Natural killer cell (primary cell): ENCODE measurements at regions not wholly inside any gene's neighbourhood (a gene's known extent, or its start where the extent isn't known, plus 50 kb on each side); places are given as distances from the start of the nearest gene placed in this dataset.

Source experiments
- ATAC-seq, 3 donors: fragments of 150-1000 bp in 2 of 3; fragments of 200-7000 bp in 1 of 3; cut with Tn5 transposase; 1 replicate in 1 of 3; 2 replicates in 2 of 3; pipeline ENCODE4 v1.10.0; 2021; ENCODE audit warnings: mild to moderate bottlenecking in 2 of 3, moderate library complexity in 2 of 3
- DNase-seq, 2 donors: peaks; one replicate each; pipeline versions ENCODE4 v3.0.0 to v3.0.0-alpha.2; 2013 to 2021; ENCODE audit warnings: mixed read lengths in 1 of 2
- H3K27ac ChIP-seq: one replicate; pipeline ENCODE4 v1.5.1; 2013; ENCODE audit warnings: mild to moderate bottlenecking, low read length
- H3K27me3 ChIP-seq: one replicate; pipeline ENCODE4 v1.6.1; 2013; ENCODE audit warnings: low read length; ENCODE audit not compliant: control insufficient read depth, insufficient read depth
- H3K36me3 ChIP-seq: one replicate; pipeline ENCODE4 v1.6.1; 2013; ENCODE audit warnings: low read length; ENCODE audit not compliant: control insufficient read depth, insufficient read depth
- H3K4me1 ChIP-seq: one replicate; pipeline ENCODE4 v1.6.1; 2013; ENCODE audit warnings: low read length; ENCODE audit not compliant: control insufficient read depth, insufficient read depth
- H3K4me3 ChIP-seq: one replicate; pipeline ENCODE4 v1.5.1; 2013; ENCODE audit warnings: low read length
- H3K9me3 ChIP-seq: one replicate; pipeline ENCODE4 v1.6.1; 2013; ENCODE audit warnings: low read length; ENCODE audit not compliant: control insufficient read depth, insufficient read depth
- H3K27ac Mint-ChIP-seq, 2 donors: one replicate each; pipeline ENCODE4 v1.8.0; 2022; ENCODE audit warnings: mild to moderate bottlenecking in 2 of 2, mixed read lengths in 2 of 2, moderate library complexity in 1 of 2
- H3K27me3 Mint-ChIP-seq, 2 donors: one replicate each; pipeline ENCODE4 v1.8.0; 2022; ENCODE audit warnings: low read depth in 2 of 2, mixed read lengths in 2 of 2
- H3K36me3 Mint-ChIP-seq: one replicate; pipeline ENCODE4 v1.8.0; 2022; ENCODE audit warnings: mixed read lengths
- H3K4me1 Mint-ChIP-seq, 2 donors: one replicate each; pipeline ENCODE4 v1.8.0; 2022; ENCODE audit warnings: mixed read lengths in 2 of 2
- H3K4me3 Mint-ChIP-seq: one replicate; pipeline ENCODE4 v1.8.0; 2022; ENCODE audit warnings: mild to moderate bottlenecking, moderate library complexity, mixed read lengths
- H3K9me3 Mint-ChIP-seq, 2 donors: one replicate each; pipeline ENCODE4 v1.8.0; 2022; ENCODE audit warnings: mixed read lengths in 2 of 2
- CTCF ChIP-seq: fragments of 200-600 bp; IDR thresholded peaks from one replicate; pipeline ENCODE4 v1.8.0; 2022; ENCODE audit warnings: antibody characterized with exemption
- WGBS: methylation state at CpG from one replicate; pipeline ENCODE4 v1.1.7; 2013; ENCODE audit warnings: missing lambda C conversion rate; ENCODE audit not compliant: insufficient coverage; 5-methylcytosine and 5-hydroxymethylcytosine counted together
- intact Hi-C: fragments of 100-400 bp; cut with micrococcal nuclease; formaldehyde crosslinking; loops from one replicate; pipeline ENCODE4 v1.14.2; 2022

GRCh38 chr6:92497281-92497680, 922.1 kb downstream of the EPHA7 start:
- DNase-seq (no peak), ATAC-seq (no peak)
- Mint-ChIP-seq H3K4me3 (no peak overlapping the region), H3K36me3 (no peaks in the 10 kb centered on the region), H3K27ac (no peak overlapping the region), H3K4me1 (no peaks in the 10 kb centered on the region), H3K9me3 (peaks cover 0 to 4% of the 10 kb centered on the region in 2 donors), H3K27me3 (no peaks in the 10 kb centered on the region)
- Histone ChIP-seq H3K27me3 (no peaks in the 10 kb centered on the region), H3K36me3 (no peaks in the 10 kb centered on the region), H3K4me3 (no peak overlapping the region), H3K4me1 (no peaks in the 10 kb centered on the region), H3K27ac (no peak overlapping the region), H3K9me3 (no peaks in the 10 kb centered on the region)
- no peak for TF ChIP-seq CTCF
- intact Hi-C loops: no loop called here
- no CpG with 5 or more reads among the region's 2 CpGs for WGBS

- no peak for TF ChIP-seq CTCF
- H3K4me1 ChIP-seq: no peaks in the 10 kb centered on the region
- no peak overlapping the region for H3K27ac ChIP-seq
- no peak overlapping the region for H3K4me3 Mint-ChIP-seq
- H3K9me3 Mint-ChIP-seq: peaks cover 3 to 4% of the 10 kb centered on the region in 2 donors
- H3K4me1 Mint-ChIP-seq: no peaks in the 10 kb centered on the region
- WGBS: 85% methylated on average over 3 of the region's 4 CpGs
- no peaks in the 10 kb centered on the region for H3K36me3 Mint-ChIP-seq
- no peaks in the 10 kb centered on the region for H3K9me3 ChIP-seq
- intact Hi-C loops: no loop called here
- no peaks in the 10 kb centered on the region for H3K27me3 Mint-ChIP-seq
- DNase-seq (no peak), ATAC-seq (no peak)
- H3K36me3 ChIP-seq: no peaks in the 10 kb centered on the region
- H3K27ac Mint-ChIP-seq: no peak overlapping the region
- no peaks in the 10 kb centered on the region for H3K27me3 ChIP-seq
- H3K4me3 ChIP-seq: no peak overlapping the region
Observed at GRCh38 chr6:92496527-92496926, 922.8 kb downstream of the EPHA7 start.

- Histone ChIP-seq H3K27ac (no peak overlapping the region), H3K4me3 (no peak overlapping the region), H3K36me3 (no peaks in the 10 kb centered on the region), H3K4me1 (no peaks in the 10 kb centered on the region), H3K27me3 (no peaks in the 10 kb centered on the region), H3K9me3 (no peaks in the 10 kb centered on the region)
- WGBS: 67% methylated on average over 1 of the region's 1 CpG
- H3K27ac Mint-ChIP-seq: no peak overlapping the region
- DNase-seq (no peak), ATAC-seq (no peak)
- TF ChIP-seq CTCF: no peak
- intact Hi-C loops: no loop called here
- peaks cover 0 to 3% of the 10 kb centered on the region in 2 donors for H3K9me3 Mint-ChIP-seq
- H3K4me3 Mint-ChIP-seq: no peak overlapping the region
- no peaks in the 10 kb centered on the region for H3K4me1 Mint-ChIP-seq
- H3K27me3 Mint-ChIP-seq: no peaks in the 10 kb centered on the region
- H3K36me3 Mint-ChIP-seq: no peaks in the 10 kb centered on the region
Observed at GRCh38 chr6:92495242-92495641, 924.1 kb downstream of the EPHA7 start.

GRCh38 chr6:92485487-92485886, 933.9 kb downstream of the EPHA7 start:
- Histone ChIP-seq H3K9me3 (peaks cover 6% of the 10 kb centered on the region), H3K4me1 (no peaks in the 10 kb centered on the region), H3K4me3 (no peak overlapping the region), H3K36me3 (no peaks in the 10 kb centered on the region), H3K27ac (no peak overlapping the region), H3K27me3 (no peaks in the 10 kb centered on the region)
- Mint-ChIP-seq H3K4me3 (no peak overlapping the region), H3K4me1 (no peaks in the 10 kb centered on the region), H3K27ac (no peak overlapping the region), H3K27me3 (no peaks in the 10 kb centered on the region), H3K36me3 (peaks cover 10% of the 10 kb centered on the region), H3K9me3 (peaks cover 13 to 23% of the 10 kb centered on the region in 2 donors)
- no peak for DNase-seq
- no peak for ATAC-seq
- TF ChIP-seq CTCF: no peak
- intact Hi-C loops: no loop called here
- WGBS: 82% methylated on average over 2 of the region's 4 CpGs
